Glomerular visceral epithelial cell (primary cell): ENCODE measurements at regions not wholly inside any gene's neighbourhood (a gene's known extent, or its start where the extent isn't known, plus 50 kb on each side); places are given as distances from the start of the nearest gene placed in this dataset.
"Not testable (repeated sequence)": the region's sequence is repeated elsewhere in the genome, so short reads cannot be mapped to it uniquely, and the experiment has no call there.

Experiments
- DNase-seq: peaks from one replicate; pipeline ENCODE4 v3.0.0-alpha.2; 2016; ENCODE audit errors: extremely low spot score

GRCh38 chr7:112937651-112938415 lies 147.6 kb upstream of the TMEM168 start:
- peak; percentile 12 for DNase-seq

- no peak for DNase-seq
These were observed 143.4 kb upstream of the TMEM168 start for GRCh38 chr7:112933598-112933997.

- peak; percentile 13 for DNase-seq
These were observed 140.6 kb upstream of the TMEM168 start for GRCh38 chr7:112930787-112931186.

- DNase-seq = no peak
These were observed 139.2 kb upstream of the TMEM168 start for GRCh38 chr7:112929421-112929820.

GRCh38 chr7:112926018-112926417 lies 135.8 kb upstream of the TMEM168 start:
- DNase-seq = no peak

- not testable (repeated sequence) for DNase-seq
These were observed 132.4 kb upstream of the TMEM168 start for GRCh38 chr7:112922546-112922945.

- DNase-seq = not testable (repeated sequence)
These were observed 126.2 kb upstream of the TMEM168 start for GRCh38 chr7:112916431-112916830.

- no peak for DNase-seq
These were observed 117.9 kb upstream of the TMEM168 start for GRCh38 chr7:112908086-112908485.

GRCh38 chr7:112907658-112908057 lies 117.5 kb upstream of the TMEM168 start:
- no peak for DNase-seq

- no peak for DNase-seq
These were observed 115.8 kb upstream of the TMEM168 start for GRCh38 chr7:112905950-112906349.

GRCh38 chr7:112905413-112905812 lies 115.2 kb upstream of the TMEM168 start:
- DNase-seq = no peak

GRCh38 chr7:112898432-112899290 lies 108.5 kb upstream of the TMEM168 start:
- DNase-seq = peak; percentile 66

- DNase-seq = no peak
These were observed 107.7 kb upstream of the TMEM168 start for GRCh38 chr7:112897839-112898431.

GRCh38 chr7:112896026-112896601 lies 105.9 kb upstream of the TMEM168 start:
- no peak for DNase-seq

GRCh38 chr7:112892263-112892662 lies 102.1 kb upstream of the TMEM168 start:
- peak; percentile 12 for DNase-seq

- no peak for DNase-seq
These were observed 101.5 kb upstream of the TMEM168 start for GRCh38 chr7:112891698-112892097.

GRCh38 chr7:112889834-112890438 lies 99.7 kb upstream of the TMEM168 start:
- DNase-seq = no peak

GRCh38 chr7:112889268-112889667 lies 99.1 kb upstream of the TMEM168 start:
- no peak for DNase-seq

- no peak for DNase-seq
These were observed 98.6 kb upstream of the TMEM168 start for GRCh38 chr7:112888781-112889180.

- no peak for DNase-seq
These were observed 97.8 kb upstream of the TMEM168 start for GRCh38 chr7:112887976-112888375.

GRCh38 chr7:112887337-112887736 lies 97.1 kb upstream of the TMEM168 start:
- DNase-seq = no peak

GRCh38 chr7:112886208-112886607 lies 96.0 kb upstream of the TMEM168 start:
- DNase-seq = no peak
